ENCODE measurements at regions not wholly inside any gene's neighbourhood (a gene's known extent, or its start where the extent isn't known, plus 50 kb on each side); places are given as distances from the start of the nearest gene placed in this dataset.

GRCh38 chr1:117679299-117679698 is 73.5 kb downstream of the TENT5C start:
- no peaks in the 10 kb centered on the region for H3K9me1 ChIP-seq (ENCODE audit: control insufficient read depth, insufficient read depth, low read length)
- ChIA-PET CTCF (ENCODE audit: low intra/inter-chr PET ratio) (no interaction called here), POLR2A (no interaction called here)
- no peaks in the 10 kb centered on the region for H4K20me1 ChIP-seq (replicated peaks; ENCODE audit: control insufficient read depth, insufficient read depth, low read length)
- no peak overlapping the region for H2AFZ ChIP-seq (ENCODE audit: low read depth, low read length)
- WGBS (ENCODE audit: insufficient coverage, low coverage, missing lambda C conversion rate), result 33% methylated on average over 3 of the region's 3 CpGs
- no peaks in the 10 kb centered on the region for H3K27me3 ChIP-seq (ENCODE audit: control insufficient read depth in 2 of 2, insufficient read depth in 2 of 2, low read length in 2 of 2)
- no peak overlapping the region for H3K4me2 ChIP-seq (ENCODE audit: insufficient read depth, low read length)
- peaks cover 0 to 4% of the 10 kb centered on the region in 2 experiments; a peak in 3 of 5 replicates for H3K4me1 ChIP-seq (replicated peaks in 1 of 2; ENCODE audit: control insufficient read depth in 2 of 2, insufficient read depth in 2 of 2, low read length in 2 of 2)
- intact Hi-C loops (cut with micrococcal nuclease) (loop anchor here (10.0 kb wide), 1 partner anchor 314 kb away; the partner anchor contains the start of gene MAN1A2), in situ Hi-C loops (cut with MboI) (no loop called here)
- FAIRE-seq, result no peak
- no TSS peak for BruUV-seq (replicated peaks)
- no peak for ATAC-seq
- no peak for TF ChIP-seq ZNF174 (CRISPR knock-in tag; IDR thresholded peaks at IDR 0.05)
- TF ChIP-seq ZNF12 (CRISPR knock-in tag; IDR thresholded peaks at IDR 0.05), result no peak
- no peak for TF ChIP-seq PATZ1 (CRISPR knock-in tag; IDR thresholded peaks at IDR 0.05; ENCODE audit: borderline replicate concordance)
- no peak for TF ChIP-seq ZFP1 (CRISPR knock-in tag; IDR thresholded peaks at IDR 0.05)
- no peak for TF ChIP-seq ZC3H8 (IDR thresholded peaks at IDR 0.05)
- no peak for TF ChIP-seq BCOR (IDR thresholded peaks at IDR 0.05)
- no peak for TF ChIP-seq C11orf30 (IDR thresholded peaks at IDR 0.05; ENCODE audit: low read depth)
- no peak for TF ChIP-seq ESRRB (CRISPR knock-in tag; IDR thresholded peaks at IDR 0.05; ENCODE audit: borderline replicate concordance)
- no peak for TF ChIP-seq SRSF7 (optimal IDR thresholded peaks at IDR 0.05; ENCODE audit: low read depth, low read length)
- TF ChIP-seq SMARCA4 (IDR thresholded peaks at IDR 0.05), result no peak
- no peak for TF ChIP-seq NFYB (IDR thresholded peaks at IDR 0.05; ENCODE audit: extremely low read depth, insufficient read length)
- TF ChIP-seq ZSCAN29 (IDR thresholded peaks at IDR 0.05), result no peak
- no peak for TF ChIP-seq RNF219 (CRISPR knock-in tag; IDR thresholded peaks at IDR 0.05)
- no peak for TF ChIP-seq SRSF9 (IDR thresholded peaks at IDR 0.05; ENCODE audit: borderline replicate concordance, low read depth, low read length)
- DNase-seq (ENCODE audit: extremely low read depth in 1 of 4, low spot score in 3 of 4), result no peak
- no peak overlapping the region for H3K27ac ChIP-seq (ENCODE audit: extremely low read depth, low read depth, low read length)
- no peaks in the 10 kb centered on the region for H3K79me2 ChIP-seq (ENCODE audit: control insufficient read depth, insufficient read depth, low read length)
- H3K9ac ChIP-seq (ENCODE audit: insufficient read depth in 1 of 2, low read depth in 2 of 2, low read length in 2 of 2), result no peak overlapping the region
- no peak overlapping the region for H3K4me3 ChIP-seq
- no peaks in the 10 kb centered on the region for H3K36me3 ChIP-seq (ENCODE audit: control insufficient read depth, insufficient read depth, low read length)
- H3K9me3 ChIP-seq (replicated peaks; ENCODE audit: control insufficient read depth, insufficient read depth, low read depth, low read length), result no peaks in the 10 kb centered on the region
